C4-2B (cell line): ENCODE measurements at regions not wholly inside any gene's neighbourhood (a gene's known extent, or its start where the extent isn't known, plus 50 kb on each side); places are given as distances from the start of the nearest gene placed in this dataset.

Source experiments
- H3K27ac ChIP-seq: fragments of 450-650 bp; 2 replicates; pipeline ENCODE4 v1.5.1; 2017
- CTCF ChIP-seq: fragments of 450-650 bp; conservative IDR thresholded peaks from 2 replicates; pipeline ENCODE4 v1.5.1; 2017; ENCODE audit warnings: mild to moderate bottlenecking
- ZFX ChIP-seq: fragments of 450-650 bp; IDR thresholded peaks from 2 replicates; pipeline ENCODE4 v1.6.1; 2017

- no peak overlapping the region for H3K27ac ChIP-seq
- no peak for TF ChIP-seq CTCF
- no peak for TF ChIP-seq ZFX
Observed at GRCh38 chr15:70439304-70439877, 324.0 kb downstream of the UACA start.

- TF ChIP-seq ZFX = no peak
- no peak for TF ChIP-seq CTCF
- H3K27ac ChIP-seq = no peak overlapping the region
Observed at GRCh38 chr15:70438776-70439175, 324.6 kb downstream of the UACA start.

GRCh38 chr15:70437882-70438451 lies 325.4 kb downstream of the UACA start:
- no peak for TF ChIP-seq ZFX
- H3K27ac ChIP-seq = no peak overlapping the region

- H3K27ac ChIP-seq = no peak overlapping the region
- no peak for TF ChIP-seq ZFX
- TF ChIP-seq CTCF = no peak
Observed at GRCh38 chr15:70437089-70437488, 326.3 kb downstream of the UACA start.

- TF ChIP-seq ZFX (no peak), CTCF (no peak)
- no peak overlapping the region for H3K27ac ChIP-seq
Observed at GRCh38 chr15:70436428-70436827, 326.9 kb downstream of the UACA start.

- TF ChIP-seq ZFX = no peak
- no peak for TF ChIP-seq CTCF
- no peak overlapping the region for H3K27ac ChIP-seq
Observed at GRCh38 chr15:70435872-70436271, 327.5 kb downstream of the UACA start.

GRCh38 chr15:70435369-70435768 lies 328.0 kb downstream of the UACA start:
- H3K27ac ChIP-seq = no peak overlapping the region; the same call in 1 of the 2 replicates

More at GRCh38 chr15:70435369-70435768, 328.0 kb downstream of the UACA start:
- TF ChIP-seq CTCF (no peak), ZFX (no peak)
